ENCODE measurements at regions not wholly inside any gene's neighbourhood (a gene's known extent, or its start where the extent isn't known, plus 50 kb on each side); places are given as distances from the start of the nearest gene placed in this dataset.

DNA sequence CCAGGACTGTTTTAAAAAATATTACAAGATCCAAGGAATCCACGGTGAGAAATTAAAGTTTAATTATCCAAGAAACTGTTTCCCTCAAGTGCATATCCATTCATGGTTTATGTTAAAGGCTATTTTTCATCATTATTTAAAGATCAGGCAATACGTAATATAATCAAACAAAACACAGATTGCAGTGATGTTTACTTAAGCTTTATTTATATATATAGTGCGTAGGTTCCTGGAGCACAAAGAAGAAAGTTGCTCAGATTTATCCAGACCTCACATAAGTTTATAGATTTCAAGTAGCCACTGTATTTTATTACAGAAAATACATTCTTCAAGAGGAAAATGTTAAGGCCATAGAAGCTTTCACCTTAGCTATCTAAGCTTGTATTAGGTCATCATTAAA, 210.0 kb upstream of the KLF14 start:
- Histone ChIP-seq H3K27ac (ENCODE audit: insufficient read depth, low read length) (peak overlapping the region; percentile 91), H3K4me2 (ENCODE audit: extremely low read depth, insufficient read depth, low read length) (peak overlapping the region; percentile 66), H3K79me2 (ENCODE audit: control insufficient read depth, insufficient read depth, low read length) (peaks cover 92% of the 10 kb centered on the region), H4K20me1 (ENCODE audit: control insufficient read depth, extremely low read depth, insufficient read depth, low read length) (no peaks in the 10 kb centered on the region), H3K9ac (ENCODE audit: insufficient read depth, low read length) (peak overlapping the region; percentile 36), H3K27me3 (ENCODE audit: control insufficient read depth, insufficient read depth, low read length) (no peaks in the 10 kb centered on the region), H3K4me3 (replicated peaks in 1 of 4; ENCODE audit: control extremely low read depth in 1 of 4, insufficient read depth in 1 of 4, low read depth in 3 of 4, low read length in 4 of 4) (peak overlapping the region in 3 of 4 experiments; percentile 11 to 86 (median 72)), H3K9me3 (ENCODE audit: control insufficient read depth, insufficient read depth, low read depth, low read length) (no peaks in the 10 kb centered on the region), H3K36me3 (ENCODE audit: control insufficient read depth, insufficient read depth, low read length) (peaks cover 3% of the 10 kb centered on the region), H2AFZ (ENCODE audit: low read length) (no peak overlapping the region), H3K4me1 (ENCODE audit: control insufficient read depth, extremely low read depth, insufficient read depth, low read length) (peaks cover 20% of the 10 kb centered on the region)
- TF ChIP-seq EZH2 (IDR thresholded peaks at IDR 0.05; ENCODE audit: low read length, missing control alignments) (no peak), CTCF (conservative IDR thresholded peaks at IDR 0.05 in 1 of 2, IDR thresholded peaks at IDR 0.05 in 1 of 2; ENCODE audit: low read depth in 1 of 2, low read length in 2 of 2) (no peak)
- peak in 1 of 2 donors; percentile 77 for DNase-seq (ENCODE audit: low read depth in 2 of 2)

DNA sequence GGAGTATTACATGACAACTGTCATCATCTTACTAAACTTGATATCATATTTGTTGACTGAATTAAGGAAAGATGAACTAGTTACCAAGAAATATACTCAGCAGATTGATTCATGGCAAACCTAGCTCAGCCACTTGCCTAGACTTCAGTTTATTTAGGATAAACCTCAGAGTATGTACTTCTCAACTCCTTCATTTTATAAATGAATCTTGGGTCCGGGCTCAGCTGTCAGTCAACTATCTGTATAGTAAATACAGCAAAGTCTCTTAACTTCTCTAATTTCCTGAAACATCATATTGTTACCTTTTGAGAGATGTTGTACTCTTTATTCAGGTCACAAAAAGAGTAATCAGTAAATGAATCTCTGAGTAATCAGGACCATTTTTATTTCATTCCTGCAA, 211.0 kb upstream of the KLF14 start:
- H3K4me2 ChIP-seq (ENCODE audit: extremely low read depth, insufficient read depth, low read length), result no peak overlapping the region

GRCh38 chr7:130945411-130945811, 211.4 kb upstream of the KLF14 start:
- TF ChIP-seq CTCF (conservative IDR thresholded peaks at IDR 0.05 in 1 of 2, IDR thresholded peaks at IDR 0.05 in 1 of 2; ENCODE audit: low read depth in 1 of 2, low read length in 2 of 2) (no peak), EZH2 (IDR thresholded peaks at IDR 0.05; ENCODE audit: low read length, missing control alignments) (no peak)
- Histone ChIP-seq H3K36me3 (ENCODE audit: control insufficient read depth, insufficient read depth, low read length) (peaks cover 3% of the 10 kb centered on the region), H3K9ac (ENCODE audit: insufficient read depth, low read length) (no peak overlapping the region), H3K27ac (ENCODE audit: insufficient read depth, low read length) (peak overlapping the region; percentile 91), H3K9me3 (ENCODE audit: control insufficient read depth, insufficient read depth, low read depth, low read length) (no peaks in the 10 kb centered on the region), H3K79me2 (ENCODE audit: control insufficient read depth, insufficient read depth, low read length) (peaks cover 88% of the 10 kb centered on the region), H3K4me2 (ENCODE audit: extremely low read depth, insufficient read depth, low read length) (peak overlapping the region; percentile 45), H3K4me3 (replicated peaks in 1 of 4; ENCODE audit: control extremely low read depth in 1 of 4, insufficient read depth in 1 of 4, low read depth in 3 of 4, low read length in 4 of 4) (no peak overlapping the region), H4K20me1 (ENCODE audit: control insufficient read depth, extremely low read depth, insufficient read depth, low read length) (no peaks in the 10 kb centered on the region), H3K27me3 (ENCODE audit: control insufficient read depth, insufficient read depth, low read length) (no peaks in the 10 kb centered on the region), H2AFZ (ENCODE audit: low read length) (no peak overlapping the region), H3K4me1 (ENCODE audit: control insufficient read depth, extremely low read depth, insufficient read depth, low read length) (peaks cover 20% of the 10 kb centered on the region)
- no peak for DNase-seq (ENCODE audit: low read depth in 2 of 2)

More for the DNA sequence above, 211.0 kb upstream of the KLF14 start:
- no peaks in the 10 kb centered on the region for H3K9me3 ChIP-seq (ENCODE audit: control insufficient read depth, insufficient read depth, low read depth, low read length)
- H3K4me3 ChIP-seq (replicated peaks in 1 of 4; ENCODE audit: control extremely low read depth in 1 of 4, insufficient read depth in 1 of 4, low read depth in 3 of 4, low read length in 4 of 4), result no peak overlapping the region
- no peak for DNase-seq (ENCODE audit: low read depth in 2 of 2)
- peaks cover 3% of the 10 kb centered on the region for H3K36me3 ChIP-seq (ENCODE audit: control insufficient read depth, insufficient read depth, low read length)
- TF ChIP-seq EZH2 (IDR thresholded peaks at IDR 0.05; ENCODE audit: low read length, missing control alignments) (no peak), CTCF (conservative IDR thresholded peaks at IDR 0.05 in 1 of 2, IDR thresholded peaks at IDR 0.05 in 1 of 2; ENCODE audit: low read depth in 1 of 2, low read length in 2 of 2) (no peak)
- no peak overlapping the region for H3K9ac ChIP-seq (ENCODE audit: insufficient read depth, low read length)
- peaks cover 20% of the 10 kb centered on the region for H3K4me1 ChIP-seq (ENCODE audit: control insufficient read depth, extremely low read depth, insufficient read depth, low read length)
- no peaks in the 10 kb centered on the region for H4K20me1 ChIP-seq (ENCODE audit: control insufficient read depth, extremely low read depth, insufficient read depth, low read length)
- H3K79me2 ChIP-seq (ENCODE audit: control insufficient read depth, insufficient read depth, low read length), result peaks cover 88% of the 10 kb centered on the region
- H3K27ac ChIP-seq (ENCODE audit: insufficient read depth, low read length), result peak overlapping the region; percentile 91
- no peak overlapping the region for H2AFZ ChIP-seq (ENCODE audit: low read length)
- H3K27me3 ChIP-seq (ENCODE audit: control insufficient read depth, insufficient read depth, low read length), result no peaks in the 10 kb centered on the region
